ENCODE measurements at regions not wholly inside any gene's neighbourhood (a gene's known extent, or its start where the extent isn't known, plus 50 kb on each side); places are given as distances from the start of the nearest gene placed in this dataset.

DNA sequence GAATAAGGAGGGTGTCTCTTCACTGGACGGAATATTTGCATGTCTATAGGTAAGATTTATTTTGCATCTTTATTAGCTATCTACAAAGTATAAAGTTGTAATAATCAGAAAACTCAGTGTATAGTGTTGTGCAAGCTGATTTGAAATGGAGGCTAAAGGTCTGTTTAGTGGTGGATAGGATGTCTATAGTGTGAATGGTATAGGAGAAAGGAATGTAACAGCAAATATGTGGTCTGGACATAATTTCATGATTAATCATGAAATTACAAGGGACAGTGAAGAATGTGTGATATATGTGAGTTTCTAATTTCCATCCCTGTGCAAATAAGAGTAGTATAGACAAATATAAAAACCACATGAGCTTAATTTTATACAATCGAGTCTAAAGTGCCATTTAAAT lies 79.3 kb upstream of the CAMK2D start:
- POLR2A ChIA-PET = no interaction called here
- Histone ChIP-seq H3K36me3 (ENCODE audit: control insufficient read depth, insufficient read depth, low read length) (no peaks in the 10 kb centered on the region), H3K27me3 (ENCODE audit: control insufficient read depth, insufficient read depth, low read length) (no peaks in the 10 kb centered on the region), H3K4me3 (ENCODE audit: low read depth, low read length) (no peak overlapping the region)
- TF ChIP-seq, protein P1, sequence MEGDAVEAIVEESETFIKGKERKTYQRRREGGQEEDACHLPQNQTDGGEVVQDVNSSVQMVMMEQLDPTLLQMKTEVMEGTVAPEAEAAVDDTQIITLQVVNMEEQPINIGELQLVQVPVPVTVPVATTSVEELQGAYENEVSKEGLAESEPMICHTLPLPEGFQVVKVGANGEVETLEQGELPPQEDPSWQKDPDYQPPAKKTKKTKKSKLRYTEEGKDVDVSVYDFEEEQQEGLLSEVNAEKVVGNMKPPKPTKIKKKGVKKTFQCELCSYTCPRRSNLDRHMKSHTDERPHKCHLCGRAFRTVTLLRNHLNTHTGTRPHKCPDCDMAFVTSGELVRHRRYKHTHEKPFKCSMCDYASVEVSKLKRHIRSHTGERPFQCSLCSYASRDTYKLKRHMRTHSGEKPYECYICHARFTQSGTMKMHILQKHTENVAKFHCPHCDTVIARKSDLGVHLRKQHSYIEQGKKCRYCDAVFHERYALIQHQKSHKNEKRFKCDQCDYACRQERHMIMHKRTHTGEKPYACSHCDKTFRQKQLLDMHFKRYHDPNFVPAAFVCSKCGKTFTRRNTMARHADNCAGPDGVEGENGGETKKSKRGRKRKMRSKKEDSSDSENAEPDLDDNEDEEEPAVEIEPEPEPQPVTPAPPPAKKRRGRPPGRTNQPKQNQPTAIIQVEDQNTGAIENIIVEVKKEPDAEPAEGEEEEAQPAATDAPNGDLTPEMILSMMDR (IDR thresholded peaks at IDR 0.05; ENCODE audit: insufficient read depth, low read depth, low read length) = no peak
- no peak for DNase-seq (ENCODE audit: low read depth)
- CTCF ChIA-PET = no interaction called here

DNA sequence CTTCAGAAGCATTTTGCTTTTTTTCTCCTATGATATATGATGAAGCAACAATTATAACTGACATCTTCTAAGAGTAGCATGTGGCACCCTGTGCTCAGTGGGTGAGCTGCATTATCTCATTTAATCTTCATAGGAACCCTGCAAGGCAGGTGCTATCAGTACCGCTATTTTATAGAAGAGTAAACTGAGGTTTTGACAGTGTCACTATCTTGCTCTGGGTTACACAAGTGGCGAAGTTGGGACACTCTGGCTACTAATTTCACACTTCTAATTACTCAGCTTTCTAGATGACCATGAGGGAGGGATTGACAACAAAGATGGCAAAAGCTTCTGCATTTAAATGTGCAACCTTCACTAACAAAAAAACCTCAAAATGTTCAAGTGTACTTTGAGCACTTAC lies 76.9 kb upstream of the CAMK2D start:
- TF ChIP-seq, protein P1 (IDR thresholded peaks at IDR 0.05; ENCODE audit: insufficient read depth, low read depth, low read length) = no peak
- CTCF ChIA-PET = interaction anchor here (1.1 to 1.3 kb wide), 2 partner anchors 11 to 13 kb away, joined by 4 to 5 read pairs; no protein-coding TSS in a partner anchor
- no peaks in the 10 kb centered on the region for H3K36me3 ChIP-seq (ENCODE audit: control insufficient read depth, insufficient read depth, low read length)
- POLR2A ChIA-PET = no interaction called here
- no peak overlapping the region for H3K4me3 ChIP-seq (ENCODE audit: low read depth, low read length)
- H3K27me3 ChIP-seq (ENCODE audit: control insufficient read depth, insufficient read depth, low read length) = no peaks in the 10 kb centered on the region
- no peak for DNase-seq (ENCODE audit: low read depth)

DNA sequence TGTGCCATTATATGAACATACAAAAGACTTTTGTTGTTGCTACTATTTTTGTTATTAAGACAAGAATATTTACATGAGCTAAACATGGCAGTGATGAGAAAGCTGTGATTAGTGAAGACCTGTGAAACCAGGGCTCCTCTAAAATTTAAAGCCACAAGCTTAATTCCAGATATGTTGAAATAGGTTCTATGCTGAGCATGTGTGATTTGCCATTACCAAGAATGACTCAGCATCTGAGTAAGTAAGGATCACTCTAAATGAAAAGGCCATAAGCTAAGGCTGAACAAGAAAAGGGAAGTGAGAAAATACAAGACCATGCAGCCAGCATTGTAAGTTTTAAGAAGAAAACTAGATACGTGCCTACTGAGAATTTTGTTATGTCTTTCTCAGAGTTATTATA lies 75.9 kb upstream of the CAMK2D start:
- no peak overlapping the region for H3K4me3 ChIP-seq (ENCODE audit: low read depth, low read length)
- peak; percentile 64 for DNase-seq (ENCODE audit: low read depth)
- no peaks in the 10 kb centered on the region for H3K27me3 ChIP-seq (ENCODE audit: control insufficient read depth, insufficient read depth, low read length)
- ChIA-PET CTCF (interaction anchor here (1.1 to 1.3 kb wide), 2 partner anchors 12 to 14 kb away, joined by 4 to 5 read pairs; no protein-coding TSS in a partner anchor), POLR2A (interaction anchor here (0.5 kb wide), 1 partner anchor 177 kb away, joined by 3 read pairs; no protein-coding TSS in a partner anchor)
- TF ChIP-seq, protein P1 (IDR thresholded peaks at IDR 0.05; ENCODE audit: insufficient read depth, low read depth, low read length) = no peak
- no peaks in the 10 kb centered on the region for H3K36me3 ChIP-seq (ENCODE audit: control insufficient read depth, insufficient read depth, low read length)

DNA sequence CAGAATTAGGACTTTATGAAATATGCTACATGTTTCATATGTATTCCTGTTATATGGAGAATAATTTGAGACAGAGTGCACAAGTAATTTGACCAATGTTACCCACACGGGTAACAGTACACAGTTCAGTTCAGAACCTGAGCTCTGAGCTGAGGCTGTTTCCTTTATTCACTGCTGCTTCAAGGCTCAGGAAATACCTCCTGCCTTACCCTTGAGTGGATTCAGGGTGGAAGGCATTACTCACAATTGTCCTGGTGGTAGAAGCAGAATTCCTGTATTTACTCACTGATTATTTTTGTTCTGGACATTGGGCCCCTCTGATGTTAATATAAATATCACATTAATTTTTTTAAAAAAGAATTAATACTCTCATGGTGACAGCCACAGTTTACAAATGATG lies 73.5 kb upstream of the CAMK2D start:
- no peak for DNase-seq (ENCODE audit: low read depth)
- TF ChIP-seq, protein P1 (IDR thresholded peaks at IDR 0.05; ENCODE audit: insufficient read depth, low read depth, low read length) = no peak
- POLR2A ChIA-PET = no interaction called here

DNA sequence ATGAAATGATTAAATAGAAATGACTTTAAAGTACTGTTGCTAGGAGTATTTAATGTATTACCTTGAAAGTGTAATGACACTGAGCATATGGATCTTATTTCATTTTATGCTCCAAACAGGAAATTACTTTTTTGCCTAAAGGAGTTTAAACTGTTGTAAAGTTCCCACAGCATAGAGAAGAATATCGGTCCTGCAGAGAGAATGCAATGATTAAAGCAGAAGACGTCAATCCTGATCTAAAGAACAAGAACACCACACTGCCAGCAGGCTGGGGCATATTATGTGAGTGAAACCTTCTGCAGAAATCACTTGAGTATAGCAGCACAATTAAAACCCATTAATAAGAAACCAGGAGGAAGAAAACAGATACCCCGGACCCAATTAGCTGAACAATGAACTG lies 72.8 kb upstream of the CAMK2D start:
- ChIA-PET POLR2A (no interaction called here), CTCF (interaction anchor here (1.2 kb wide), 1 partner anchor 12 kb away, joined by 3 read pairs; no protein-coding TSS in a partner anchor)
- Histone ChIP-seq H3K27me3 (ENCODE audit: control insufficient read depth, insufficient read depth, low read length) (no peaks in the 10 kb centered on the region), H3K36me3 (ENCODE audit: control insufficient read depth, insufficient read depth, low read length) (no peaks in the 10 kb centered on the region), H3K4me3 (ENCODE audit: low read depth, low read length) (no peak overlapping the region)
- TF ChIP-seq, protein P1 (IDR thresholded peaks at IDR 0.05; ENCODE audit: insufficient read depth, low read depth, low read length) = no peak
- DNase-seq (ENCODE audit: low read depth) = no peak

More for the DNA sequence above, 73.5 kb upstream of the CAMK2D start:
- CTCF ChIA-PET = interaction anchor here (1.2 kb wide), 1 partner anchor 13 kb away, joined by 3 read pairs; no protein-coding TSS in a partner anchor
- no peak overlapping the region for H3K4me3 ChIP-seq (ENCODE audit: low read depth, low read length)
- no peaks in the 10 kb centered on the region for H3K27me3 ChIP-seq (ENCODE audit: control insufficient read depth, insufficient read depth, low read length)
- no peaks in the 10 kb centered on the region for H3K36me3 ChIP-seq (ENCODE audit: control insufficient read depth, insufficient read depth, low read length)

Measured in BJ (cell line).